ENCODE measurements at regions not wholly inside any gene's neighbourhood (a gene's known extent, or its start where the extent isn't known, plus 50 kb on each side); places are given as distances from the start of the nearest gene placed in this dataset.

DNA sequence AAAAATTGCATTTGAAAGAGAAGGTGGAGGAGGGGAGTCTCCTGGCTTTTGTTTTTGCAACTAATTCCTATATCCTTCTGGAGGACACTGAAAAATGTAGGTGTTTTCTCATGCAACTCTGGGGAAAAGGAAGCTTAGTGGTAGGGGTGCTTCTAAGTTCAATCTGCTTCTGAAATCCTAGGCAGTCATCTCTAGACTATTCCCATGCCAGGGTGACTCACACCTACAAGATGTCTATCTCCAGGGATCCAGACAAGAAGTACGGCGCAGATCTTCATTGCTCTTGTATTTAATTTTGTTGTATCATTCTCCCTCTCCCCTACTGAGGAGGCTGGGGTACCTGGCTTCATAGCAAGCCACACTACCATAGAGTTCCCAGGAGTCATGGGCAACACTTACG is 258.8 kb downstream of the PHF14 start:
- TF ChIP-seq ZNF384 (IDR thresholded peaks at IDR 0.05) (no peak), SP1 (IDR thresholded peaks at IDR 0.05) (no peak)

Data from HEK293T (cell line).